GM19372 (cell line): ENCODE measurements at regions not wholly inside any gene's neighbourhood (a gene's known extent, or its start where the extent isn't known, plus 50 kb on each side); places are given as distances from the start of the nearest gene placed in this dataset.

Source experiments
- ATAC-seq: cut with Tn5 transposase; IDR thresholded peaks from one replicate; pipeline ENCODE4 v1.9.1; 2021; ENCODE audit warnings: mild to moderate bottlenecking, low read depth, moderate library complexity; ENCODE audit not compliant: unreplicated experiment

DNA sequence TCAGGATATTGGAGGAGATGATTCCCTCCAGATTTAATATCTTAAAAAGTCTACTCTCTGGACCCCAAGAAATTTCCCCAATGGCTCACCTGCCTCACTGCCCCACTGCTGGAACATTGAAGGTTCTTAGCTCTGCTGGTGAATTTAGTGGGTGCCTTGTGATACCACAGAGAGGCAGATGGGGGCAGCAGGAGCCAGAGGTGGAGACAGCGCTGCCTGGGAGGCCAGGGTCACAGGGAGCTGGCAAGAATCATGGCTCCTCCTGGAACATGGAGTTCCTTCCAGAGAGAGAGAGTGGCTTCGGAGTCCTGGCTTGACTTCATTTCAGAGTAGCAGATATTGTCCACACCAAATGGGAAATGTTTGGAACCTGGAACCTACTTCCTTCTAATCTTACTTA lies 263.5 kb upstream of the CFAP20DC start:
- ATAC-seq = no peak

DNA sequence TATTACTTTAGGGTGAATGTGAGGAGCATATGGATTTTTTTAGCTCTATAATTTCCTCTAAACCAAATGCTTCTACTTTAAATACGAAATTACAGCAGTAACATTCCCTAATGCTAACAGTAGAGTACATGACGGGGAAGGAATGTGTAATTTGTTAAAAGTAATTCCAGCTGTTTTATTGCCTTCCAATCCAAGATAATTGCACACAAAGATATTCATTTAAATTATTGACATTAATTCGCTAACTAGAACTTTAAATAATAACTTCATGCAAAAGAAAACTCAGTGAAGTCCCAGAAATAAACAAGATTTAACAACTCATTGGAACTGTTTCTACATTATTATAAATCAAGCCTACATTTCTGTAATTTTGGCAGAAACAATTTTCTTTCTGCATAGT lies 261.4 kb upstream of the CFAP20DC start:
- no peak for ATAC-seq

DNA sequence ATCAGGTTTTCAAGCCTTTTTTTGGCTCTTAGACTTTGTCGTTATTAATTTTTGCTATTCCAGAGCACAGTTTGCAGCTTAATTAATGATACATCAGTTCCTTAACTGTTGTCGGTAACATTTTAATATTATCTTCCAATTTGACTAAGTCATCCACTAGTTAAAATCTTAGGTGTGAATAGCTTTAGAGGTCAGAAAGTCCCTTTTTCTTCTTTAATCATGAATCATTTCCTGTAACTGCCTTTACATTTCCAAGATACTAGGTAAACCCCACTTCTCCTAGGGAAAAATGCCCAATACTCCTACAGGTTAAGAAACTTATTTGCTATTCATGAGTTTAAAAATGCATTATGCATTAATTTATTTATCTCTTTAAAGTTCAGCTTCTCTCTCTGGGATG lies 260.9 kb upstream of the CFAP20DC start:
- no peak for ATAC-seq

DNA sequence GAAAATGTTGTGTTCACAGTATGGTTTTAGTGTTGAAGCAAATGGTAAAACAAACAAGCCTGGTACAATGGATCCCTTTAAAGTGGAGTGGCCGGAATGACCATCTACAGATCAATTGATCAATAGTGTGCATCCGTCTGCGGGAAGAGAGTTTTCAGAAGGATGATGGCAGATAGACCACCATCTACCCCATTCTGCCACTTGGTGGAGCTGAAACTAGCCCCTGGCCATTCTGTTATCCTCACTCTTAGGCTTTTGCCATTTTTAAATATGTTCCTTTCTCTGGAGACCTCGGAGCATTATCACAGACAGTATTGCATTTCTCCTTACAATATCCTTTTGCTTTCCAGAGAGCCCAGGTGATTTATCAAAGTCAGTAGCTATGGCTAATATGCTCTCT lies 258.9 kb upstream of the CFAP20DC start:
- no peak for ATAC-seq

DNA sequence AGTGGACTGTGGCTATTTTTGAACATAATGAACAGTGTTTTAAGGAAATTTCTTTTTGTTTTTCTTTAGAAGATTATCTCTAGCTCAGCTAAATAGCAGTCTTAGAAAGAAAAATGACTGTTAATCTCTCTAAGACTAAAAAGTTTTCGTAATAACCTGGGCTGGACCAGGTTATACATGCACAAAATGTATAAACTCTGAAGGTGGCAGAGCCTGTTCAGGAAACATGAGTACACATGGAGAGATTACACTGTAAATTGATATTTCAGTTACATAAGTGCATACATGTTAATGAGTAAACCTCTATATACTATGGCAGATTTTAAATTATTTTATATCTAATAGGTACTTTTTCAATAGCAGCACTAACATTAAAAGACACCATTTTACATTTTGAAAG lies 258.2 kb upstream of the CFAP20DC start:
- no peak for ATAC-seq

DNA sequence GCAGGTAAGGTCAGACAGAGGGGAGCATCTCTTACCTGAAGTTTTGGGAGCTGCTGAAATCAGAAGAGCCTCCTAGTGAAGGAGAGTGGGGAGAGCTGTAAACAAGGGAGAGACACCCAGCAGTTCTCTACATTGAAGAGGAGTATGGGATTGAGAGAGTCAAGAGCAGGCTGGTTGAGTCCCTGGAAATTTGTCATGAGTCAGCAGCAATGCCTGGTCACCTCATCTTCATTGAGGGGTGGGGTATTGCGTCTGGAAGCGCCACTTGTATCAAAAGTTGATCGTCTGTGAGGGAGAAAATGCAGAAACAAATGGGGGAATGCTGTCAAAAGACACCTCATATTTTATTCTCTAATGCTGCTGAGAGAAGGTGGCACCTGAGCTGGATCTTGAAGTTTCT lies 256.6 kb upstream of the CFAP20DC start:
- ATAC-seq = no peak

DNA sequence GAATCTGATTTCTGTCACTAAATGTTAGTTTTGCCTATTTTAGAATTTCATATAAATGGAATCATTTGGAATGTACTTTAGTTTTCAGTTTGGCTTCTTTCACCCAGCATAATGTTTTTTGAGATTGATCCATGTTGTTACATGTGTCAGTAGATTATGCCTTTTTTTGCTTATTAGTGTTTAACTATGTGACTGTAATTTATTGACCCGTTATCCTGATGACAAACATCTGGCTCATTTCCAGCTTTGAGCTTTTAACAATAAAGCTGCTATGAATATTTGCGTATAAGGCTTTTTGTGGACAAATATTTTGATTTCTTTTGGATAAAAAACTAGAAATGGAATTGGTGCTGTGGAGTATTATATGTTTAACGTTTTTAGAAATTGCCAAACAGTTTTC lies 254.5 kb upstream of the CFAP20DC start:
- no peak for ATAC-seq

DNA sequence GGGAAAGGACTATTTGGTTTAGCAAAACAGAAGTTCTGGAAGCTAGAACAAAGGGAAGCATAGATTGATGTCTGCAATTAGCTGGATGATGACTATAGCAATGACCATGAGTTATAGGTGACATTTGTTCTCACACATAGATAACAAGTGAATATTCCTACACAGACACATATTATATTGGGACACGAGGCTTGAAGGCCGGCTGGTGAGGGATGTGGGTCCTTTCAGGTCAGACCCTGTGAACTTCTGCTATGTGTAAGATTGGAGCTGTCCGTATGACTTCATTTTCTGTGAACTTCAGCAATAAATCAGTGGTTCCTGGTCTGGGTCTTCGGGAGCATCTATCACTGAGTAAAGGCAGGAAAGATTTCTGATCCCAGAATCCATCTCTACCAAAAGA lies 253.6 kb upstream of the CFAP20DC start:
- no peak for ATAC-seq

DNA sequence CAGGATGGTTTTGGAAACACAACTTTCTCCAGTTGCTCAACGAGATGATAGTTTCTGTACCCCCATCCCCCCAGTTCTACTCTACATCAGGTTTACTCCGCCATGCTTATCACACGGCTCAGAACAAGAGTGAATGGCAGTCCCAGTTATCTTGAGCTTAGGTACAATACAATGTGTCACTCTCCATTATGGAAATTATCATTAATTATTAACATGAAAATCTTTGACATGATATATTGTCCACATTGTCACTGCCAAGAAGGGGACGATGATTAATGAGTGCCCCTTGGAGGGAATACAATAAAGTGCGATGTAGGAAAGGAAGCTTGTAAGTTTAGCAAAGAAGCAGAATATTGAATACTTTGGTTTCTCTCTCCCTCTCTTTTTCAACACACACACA lies 252.6 kb upstream of the CFAP20DC start:
- ATAC-seq = no peak

DNA sequence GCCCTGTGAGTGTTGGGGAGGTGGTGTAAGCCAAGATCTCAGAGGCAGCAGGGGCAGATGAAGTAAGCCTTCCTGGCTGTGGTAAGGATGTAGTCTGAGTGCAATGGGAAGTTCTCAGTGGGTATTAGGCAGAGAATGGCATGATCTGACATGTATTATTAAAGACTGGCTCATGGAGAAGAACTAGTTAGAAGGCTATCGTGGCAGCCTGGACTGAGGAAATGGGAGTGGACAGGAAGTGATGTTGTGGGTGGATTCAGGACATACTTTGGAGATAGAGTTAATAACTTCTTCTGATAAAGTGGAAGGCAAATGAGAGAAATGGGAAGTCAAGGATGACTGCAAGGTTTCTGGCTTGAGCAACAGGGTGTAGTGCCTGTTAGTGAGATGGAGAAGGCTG lies 250.9 kb upstream of the CFAP20DC start:
- ATAC-seq = no peak

DNA sequence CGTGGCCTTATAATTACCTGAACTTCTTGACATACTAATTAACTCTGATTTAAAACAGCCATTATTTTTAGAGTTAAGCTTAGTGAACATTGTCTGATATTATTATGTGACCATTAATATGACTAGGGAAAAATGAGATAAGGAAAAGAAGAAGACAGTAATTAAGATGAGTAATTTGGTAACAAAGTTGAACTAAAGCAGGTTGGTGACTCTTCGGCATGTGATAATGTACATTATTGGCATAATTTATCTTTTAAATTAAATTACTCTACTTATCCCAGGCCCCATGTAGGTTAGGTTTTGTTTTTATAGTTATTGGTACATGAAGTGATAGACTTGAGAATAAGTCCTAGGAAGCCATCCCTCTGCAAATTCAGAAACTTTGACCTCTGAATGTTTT lies 249.7 kb upstream of the CFAP20DC start:
- no peak for ATAC-seq

DNA sequence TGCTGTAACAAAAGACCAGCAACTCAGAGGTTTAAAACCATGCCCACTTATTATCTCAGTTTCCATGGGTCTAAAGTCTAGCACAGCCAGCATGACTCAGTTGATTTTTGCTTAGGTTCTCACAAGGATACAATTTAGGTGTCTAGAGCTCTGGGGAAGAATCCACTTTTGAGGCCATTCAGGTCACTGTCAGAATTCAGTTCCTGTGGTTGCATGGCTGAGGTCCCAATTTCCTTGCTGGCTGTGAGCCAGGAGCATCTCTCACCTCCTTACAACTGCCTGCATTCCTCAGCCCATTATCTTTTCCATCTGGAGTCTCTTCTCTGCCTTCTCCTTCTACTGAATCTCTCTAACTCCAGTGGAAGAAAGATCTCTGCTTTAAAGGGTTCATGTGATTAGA lies 240.5 kb upstream of the CFAP20DC start:
- no peak for ATAC-seq

DNA sequence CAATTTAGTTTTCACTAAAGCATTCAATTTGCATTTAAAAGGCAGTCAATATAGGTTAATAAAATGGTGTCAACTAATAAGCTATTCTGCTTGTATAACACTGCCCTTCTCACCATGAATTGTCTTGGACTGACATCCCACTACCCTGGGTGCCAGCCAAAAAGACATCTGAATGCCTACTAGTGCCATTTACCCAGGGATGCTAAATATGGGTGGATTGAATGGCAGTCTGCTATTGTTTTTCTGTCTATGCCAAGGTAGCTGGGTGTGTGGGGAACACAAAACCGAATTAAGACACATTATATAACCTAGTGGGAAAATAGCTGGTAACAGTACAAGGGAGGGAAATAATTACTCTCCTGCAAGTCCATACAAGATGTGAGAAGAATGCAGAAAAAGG lies 240.0 kb upstream of the CFAP20DC start:
- ATAC-seq = no peak

DNA sequence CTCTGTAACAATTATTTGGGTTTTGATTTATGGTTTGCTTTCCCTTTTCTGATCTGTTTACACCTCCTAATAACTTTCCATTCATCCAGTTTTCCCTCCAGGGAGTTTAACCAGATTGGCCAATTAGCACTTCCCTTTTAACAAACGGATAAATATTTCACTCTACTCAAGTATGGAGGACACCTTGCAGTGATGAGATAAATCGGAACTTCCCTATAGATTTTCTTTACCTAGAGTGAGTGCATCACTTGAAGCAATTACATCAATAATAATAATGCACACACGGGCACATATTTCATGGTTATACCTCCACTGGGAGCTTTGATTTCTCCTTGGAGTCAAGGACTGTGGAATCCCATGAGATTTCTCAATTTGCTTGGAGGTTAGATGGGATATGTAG lies 239.1 kb upstream of the CFAP20DC start:
- no peak for ATAC-seq

DNA sequence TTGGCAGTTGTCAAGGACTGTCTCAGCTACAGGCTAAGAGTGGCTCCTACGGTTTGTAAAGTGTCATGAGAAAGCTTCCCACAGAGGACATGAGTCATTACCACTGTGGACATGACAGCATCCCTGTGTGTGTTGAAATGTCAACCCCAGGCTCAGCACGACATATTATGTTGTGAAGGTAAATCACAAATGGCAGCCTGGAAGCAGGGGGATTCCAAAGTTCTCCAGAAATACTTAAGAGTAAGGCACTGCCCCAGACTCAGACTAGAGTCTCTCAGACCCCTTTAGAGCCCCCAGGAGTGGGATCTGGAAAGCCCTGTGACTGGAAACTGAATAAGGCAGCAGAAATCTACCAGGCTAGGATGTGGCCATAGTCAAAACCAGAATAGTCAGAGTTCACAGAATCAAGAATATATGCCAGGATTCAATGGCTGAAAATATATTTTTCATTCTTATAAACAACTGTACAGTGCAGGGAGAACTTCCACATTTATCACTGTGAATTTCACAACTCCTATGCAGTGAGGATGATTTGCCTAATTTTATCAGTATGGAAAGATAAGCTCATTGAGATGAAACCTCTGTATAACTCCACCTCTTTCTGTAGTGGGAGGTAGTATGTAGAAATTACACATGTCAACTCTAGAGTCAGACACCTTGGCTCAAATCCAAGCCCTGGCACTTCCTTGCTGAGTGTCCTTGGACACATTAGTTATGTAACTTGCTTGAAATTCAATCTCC lies 237.1 kb upstream of the CFAP20DC start:
- no peak for ATAC-seq

DNA sequence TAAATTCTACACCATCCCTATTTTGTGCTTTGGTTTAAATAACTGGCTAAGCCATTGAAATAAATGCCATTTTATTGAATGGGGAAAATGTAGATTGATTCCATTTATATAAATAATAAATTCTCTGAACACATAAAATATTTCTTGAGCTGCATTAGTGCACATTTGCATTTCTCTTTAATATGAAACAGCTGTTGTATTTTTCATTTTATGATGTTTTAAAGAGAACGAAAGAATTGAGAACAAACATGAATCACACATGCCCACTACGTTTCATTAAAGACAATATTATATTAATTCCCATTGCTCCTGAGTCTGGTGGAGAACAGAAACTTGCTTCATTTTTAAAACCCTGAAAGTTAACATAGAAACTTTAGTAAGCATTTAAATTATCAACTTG lies 235.7 kb upstream of the CFAP20DC start:
- no peak for ATAC-seq

DNA sequence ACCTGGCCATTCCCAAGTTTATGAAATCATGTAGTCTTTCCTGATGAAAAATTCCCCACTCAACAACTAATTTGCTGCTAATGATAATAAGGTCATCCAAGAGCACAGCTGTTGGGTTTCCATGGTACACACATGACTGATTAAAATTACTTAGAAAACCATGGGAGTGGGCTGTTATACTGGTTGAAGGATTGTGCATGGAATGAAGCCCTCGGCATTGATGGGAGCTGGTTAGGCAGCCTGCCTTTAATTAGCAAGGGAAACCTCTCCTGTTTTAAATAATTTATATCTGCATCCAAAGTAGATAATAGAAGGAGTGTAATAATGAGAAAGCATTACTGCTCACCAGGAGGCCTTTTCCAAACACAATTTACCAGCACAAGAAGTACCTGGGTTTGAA lies 235.1 kb upstream of the CFAP20DC start:
- ATAC-seq = no peak

DNA sequence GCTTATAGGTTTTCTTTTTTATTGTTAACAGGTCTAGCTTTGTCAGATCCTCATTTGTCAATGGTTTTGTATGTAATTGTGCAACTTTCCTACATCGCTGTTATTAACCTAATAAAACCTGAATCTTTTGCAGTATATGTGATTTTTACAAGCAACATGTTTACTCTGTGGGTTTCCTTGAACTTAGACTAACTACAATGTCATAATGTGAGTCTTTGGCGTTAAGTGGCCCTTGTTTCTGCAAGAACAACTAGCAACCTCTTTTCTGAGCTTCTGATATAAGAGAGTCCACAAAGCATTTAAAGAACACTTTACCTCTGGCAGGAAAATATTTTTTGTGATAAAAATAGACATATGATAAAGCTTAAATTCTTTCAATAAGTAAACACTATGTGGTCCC lies 230.3 kb upstream of the CFAP20DC start:
- no peak for ATAC-seq

DNA sequence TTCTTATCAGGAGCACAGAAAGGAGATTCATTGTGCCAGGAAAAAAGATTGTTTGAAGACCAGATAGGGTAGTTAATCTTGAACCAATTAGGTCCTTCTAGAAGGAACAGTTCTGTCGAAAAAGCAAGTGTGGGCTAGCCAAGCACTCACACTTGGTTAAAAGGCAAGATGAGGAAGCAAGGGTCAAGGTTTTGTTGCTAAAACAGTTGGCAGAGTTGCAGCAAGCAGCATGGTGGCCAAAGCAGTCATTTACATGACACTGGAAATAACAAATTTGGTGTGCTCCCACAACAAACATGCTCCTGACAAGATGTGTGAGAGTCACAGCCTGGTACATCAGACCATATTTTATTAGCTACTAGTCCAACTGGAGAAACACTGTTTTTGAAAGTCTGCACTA lies 228.0 kb upstream of the CFAP20DC start:
- no peak for ATAC-seq

DNA sequence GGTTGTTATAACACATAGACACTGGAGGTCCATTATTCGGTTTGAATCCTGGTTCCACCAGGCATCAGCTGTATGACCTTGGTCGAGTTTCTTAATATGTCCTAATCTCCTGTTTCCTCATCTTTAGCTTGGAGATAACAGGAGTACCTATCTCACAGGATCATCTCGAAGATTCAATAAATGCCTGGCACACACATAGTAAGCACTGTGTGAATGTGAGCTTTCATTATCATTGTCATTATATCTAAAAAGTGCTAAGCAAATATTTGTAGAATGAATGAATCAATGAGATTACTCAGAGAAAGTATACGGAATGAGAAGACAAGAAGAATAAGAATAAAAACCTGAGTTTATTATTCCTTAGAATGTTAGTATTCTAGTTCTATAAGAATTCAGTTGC lies 227.4 kb upstream of the CFAP20DC start:
- ATAC-seq = no peak

DNA sequence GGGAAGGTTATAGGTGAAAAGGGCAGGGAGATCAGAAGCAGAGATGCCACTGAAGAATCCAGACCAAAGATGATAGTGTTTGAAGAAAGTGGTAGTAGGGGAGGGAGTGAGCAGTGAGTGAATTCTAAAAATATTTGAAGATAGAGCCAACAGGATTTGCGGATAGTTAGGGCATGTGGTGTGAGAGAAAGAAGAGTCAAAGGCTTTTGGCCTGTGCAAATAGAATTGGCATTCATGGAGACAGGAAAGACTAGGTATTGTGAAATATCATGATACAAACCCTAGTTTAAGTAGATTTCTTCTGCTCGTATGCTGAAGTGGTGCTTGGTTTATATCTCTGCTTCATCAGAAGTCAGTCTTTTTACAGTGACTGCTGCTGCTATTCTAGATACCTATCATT lies 224.2 kb upstream of the CFAP20DC start:
- no peak for ATAC-seq

DNA sequence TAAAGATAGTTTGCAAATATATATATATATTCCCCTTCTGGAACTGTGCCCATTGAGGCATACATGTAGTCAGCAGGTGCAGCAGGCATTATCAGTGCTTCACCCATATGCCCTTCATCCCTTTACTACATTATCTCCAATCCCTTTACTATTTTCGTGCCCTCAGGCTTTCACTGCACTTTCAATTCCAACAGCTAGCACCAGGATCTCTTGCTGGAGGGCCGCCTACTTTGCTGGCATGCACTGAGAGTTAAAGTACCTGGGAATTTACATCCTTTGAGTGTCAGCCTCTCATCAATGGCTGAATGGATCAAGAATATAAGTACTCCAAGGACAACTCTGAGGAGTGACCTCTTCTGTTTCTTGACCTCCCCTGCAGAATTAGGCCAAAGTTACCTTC lies 222.1 kb upstream of the CFAP20DC start:
- ATAC-seq = no peak

DNA sequence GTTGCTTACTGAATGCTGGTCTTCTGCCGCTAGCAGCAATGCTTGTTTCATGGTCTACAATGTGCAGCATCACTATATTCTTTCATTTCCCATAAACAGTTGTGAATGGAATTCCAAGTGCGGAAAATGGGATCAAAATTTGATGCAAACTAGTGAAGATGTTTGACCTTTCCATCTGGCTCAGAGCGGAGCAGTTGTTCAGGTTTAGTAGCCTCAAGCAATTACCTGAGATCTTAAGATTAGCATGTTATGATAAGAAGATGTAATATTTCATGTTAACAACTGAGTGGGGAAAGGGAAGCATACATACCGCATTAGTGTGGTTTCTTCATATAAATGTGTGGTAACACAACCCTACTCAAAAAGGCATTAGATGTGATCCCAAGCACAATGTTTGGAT lies 221.1 kb upstream of the CFAP20DC start:
- ATAC-seq = no peak
